GM23248 (cell line): ENCODE measurements at regions not wholly inside any gene's neighbourhood (a gene's known extent, or its start where the extent isn't known, plus 50 kb on each side); places are given as distances from the start of the nearest gene placed in this dataset.
"Not testable (repeated sequence)": the region's sequence is repeated elsewhere in the genome, so short reads cannot be mapped to it uniquely, and the experiment has no call there.

ENCODE experiments used
- DNase-seq: peaks from one replicate; pipeline ENCODE4 v3.0.0-alpha.2; 2015
- H2AFZ ChIP-seq: fragments of 200-600 bp; sonication (generic); 2 replicates; pipeline ENCODE4 v1.6.1; 2016; ENCODE audit warnings: antibody characterized with exemption
- H3F3A ChIP-seq: fragments of 200-600 bp; sonication (generic); 2 replicates; pipeline ENCODE4 v1.6.1; 2016; ENCODE audit warnings: mild to moderate bottlenecking, antibody characterized with exemption, mixed run types; ENCODE audit not compliant: insufficient read depth
- H3K27ac ChIP-seq: fragments of 200-600 bp; sonication (generic); 2 replicates; pipeline ENCODE4 v1.5.1; 2016; ENCODE audit warnings: mild to moderate bottlenecking
- H3K27me3 ChIP-seq: fragments of 200-600 bp; sonication (generic); replicated peaks from 2 replicates; pipeline ENCODE4 v1.6.1; 2016; ENCODE audit warnings: mild to moderate bottlenecking; ENCODE audit not compliant: insufficient read depth
- H3K36me3 ChIP-seq: fragments of 200-600 bp; sonication (generic); 2 replicates; pipeline ENCODE4 v1.6.1; 2016; ENCODE audit warnings: low read depth, mild to moderate bottlenecking
- H3K4me1 ChIP-seq: fragments of 200-600 bp; sonication (generic); 2 replicates; pipeline ENCODE4 v1.6.1; 2016; ENCODE audit warnings: mild to moderate bottlenecking; ENCODE audit not compliant: insufficient read depth
- H3K4me2 ChIP-seq: fragments of 200-600 bp; sonication (generic); one replicate; pipeline ENCODE4 v1.6.1; 2016; ENCODE audit warnings: mild to moderate bottlenecking; ENCODE audit not compliant: unreplicated experiment
- H3K4me3 ChIP-seq: fragments of 200-600 bp; sonication (generic); 2 replicates; pipeline ENCODE4 v1.5.1; 2016; ENCODE audit warnings: mild to moderate bottlenecking
- H3K79me2 ChIP-seq: fragments of 200-600 bp; sonication (generic); 2 replicates; pipeline ENCODE4 v1.6.1; 2016; ENCODE audit warnings: mild to moderate bottlenecking; ENCODE audit not compliant: insufficient read depth
- H3K9ac ChIP-seq: fragments of 200-600 bp; sonication (generic); 2 replicates; pipeline ENCODE4 v1.6.1; 2016; ENCODE audit warnings: mild to moderate bottlenecking
- H3K9me2 ChIP-seq: fragments of 200-600 bp; sonication (generic); 2 replicates; pipeline ENCODE4 v1.6.1; 2016; ENCODE audit warnings: mixed run types, mild to moderate bottlenecking, moderate library complexity; ENCODE audit not compliant: insufficient read depth
- H3K9me3 ChIP-seq: fragments of 200-600 bp; sonication (generic); one replicate; pipeline ENCODE4 v1.6.1; 2017; ENCODE audit warnings: low read depth
- H4K20me1 ChIP-seq: fragments of 200-600 bp; sonication (generic); 2 replicates; pipeline ENCODE4 v1.6.0; 2016; ENCODE audit not compliant: insufficient read depth
- EZH2 ChIP-seq: fragments of 200-600 bp; sonication (generic); IDR thresholded peaks from 2 replicates; pipeline ENCODE4 v1.6.1; 2018; ENCODE audit warnings: antibody characterized with exemption, mild to moderate bottlenecking; ENCODE audit not compliant: insufficient read depth, poor library complexity, severe bottlenecking
- EZH2phosphoT487 ChIP-seq: fragments of 200-600 bp; sonication (generic); IDR thresholded peaks from 2 replicates; pipeline ENCODE4 v1.6.1; 2018; ENCODE audit warnings: antibody characterized with exemption, moderate library complexity, mild to moderate bottlenecking, low read depth; ENCODE audit not compliant: insufficient read depth
- WGBS, 2 experiments: methylation state at CpG; one replicate each; pipeline ENCODE4 v1.1.6; 2015 to 2017; ENCODE audit warnings: low lambda C conversion rate in 2 of 2, low coverage in 1 of 2; ENCODE audit errors: missing lambda C conversion rate in 2 of 2; 5-methylcytosine and 5-hydroxymethylcytosine counted together
- in situ Hi-C: fragments of 300-500 bp; cut with MboI; formaldehyde crosslinking; loops from 2 replicates; pipeline ENCODE4 v1.15.0; 2020

DNA sequence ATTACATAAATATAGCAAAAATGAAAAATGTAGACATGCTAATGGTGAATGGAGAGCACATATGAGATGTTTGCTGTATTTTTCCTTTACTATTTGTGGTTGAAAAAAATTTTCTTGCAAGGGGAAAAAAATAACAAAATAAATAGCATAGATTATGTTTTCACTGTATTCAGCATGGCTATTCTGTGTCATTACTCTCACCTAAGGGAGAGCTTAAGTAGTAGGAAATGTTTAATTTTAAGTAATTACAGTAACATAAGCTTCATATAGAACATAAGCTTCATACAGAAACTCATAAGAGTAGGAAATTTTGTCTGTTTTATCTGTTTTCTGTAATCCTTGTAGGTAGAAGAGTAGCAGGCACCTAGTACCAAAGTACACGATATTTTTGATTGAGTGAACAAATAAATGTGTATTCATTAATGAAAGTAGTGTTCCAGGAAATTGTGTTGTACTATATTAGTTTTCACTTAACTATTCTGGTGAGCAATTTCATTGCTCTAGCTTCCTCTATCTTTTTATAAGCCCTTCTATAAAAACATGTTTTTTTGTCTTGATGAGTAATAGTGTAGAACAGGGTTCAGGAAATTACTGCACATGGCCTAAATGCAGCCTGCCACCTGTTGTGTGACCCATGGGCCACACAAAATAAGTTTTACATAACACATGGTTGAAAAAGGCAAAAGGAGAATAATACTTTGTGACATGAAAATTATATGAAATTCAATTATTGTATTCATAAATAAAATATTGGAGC, 1025.0 kb upstream of the CDH10 start:
- 4 to 5% methylated on average over 1 of the region's 1 CpG for WGBS, 2 experiments
- in situ Hi-C loops = no loop called here
- no peak for TF ChIP-seq EZH2
- no peak for TF ChIP-seq EZH2phosphoT487

DNA sequence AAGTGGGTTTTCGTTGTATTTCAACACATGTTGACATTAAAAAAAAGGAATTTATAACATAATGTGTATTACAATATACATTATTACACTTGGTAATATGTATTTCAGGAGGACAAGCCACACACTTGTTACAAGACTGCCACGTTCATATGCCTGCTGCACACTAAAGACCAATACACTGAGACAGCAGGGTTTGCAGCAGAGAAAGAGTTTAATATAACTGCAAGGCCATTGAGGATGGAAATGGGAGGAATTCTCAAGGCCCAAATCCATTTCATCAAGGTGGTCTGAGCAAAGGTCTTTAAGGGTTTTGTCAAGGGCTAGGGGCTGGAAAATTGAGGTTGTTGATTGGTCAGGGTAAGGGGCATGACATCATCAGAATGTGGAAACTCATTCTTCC, 1017.8 kb upstream of the CDH10 start:
- Histone ChIP-seq H3K4me2 (no peak overlapping the region), H3K27me3 (no peaks in the 10 kb centered on the region), H3K36me3 (no peaks in the 10 kb centered on the region), H2AFZ (no peak overlapping the region), H3F3A (no peaks in the 10 kb centered on the region), H3K79me2 (no peaks in the 10 kb centered on the region), H3K27ac (no peak overlapping the region), H3K4me3 (no peak overlapping the region), H3K4me1 (no peaks in the 10 kb centered on the region), H3K9ac (no peak overlapping the region), H3K9me3 (no peaks in the 10 kb centered on the region), H4K20me1 (no peaks in the 10 kb centered on the region), H3K9me2 (no peaks in the 10 kb centered on the region)
- TF ChIP-seq EZH2 (no peak), EZH2phosphoT487 (no peak)
- WGBS, 2 experiments = 1 to 6% methylated on average over 2 of the region's 2 CpGs
- in situ Hi-C loops = no loop called here
- no peak for DNase-seq

More for the DNA sequence above, 1025.0 kb upstream of the CDH10 start:
- Histone ChIP-seq H3K9ac (no peak overlapping the region), H3K4me2 (no peak overlapping the region), H3K4me3 (no peak overlapping the region), H4K20me1 (no peaks in the 10 kb centered on the region), H3K4me1 (no peaks in the 10 kb centered on the region), H3K9me3 (peaks cover 3% of the 10 kb centered on the region), H3K27me3 (no peaks in the 10 kb centered on the region), H3K36me3 (no peaks in the 10 kb centered on the region), H3K79me2 (no peaks in the 10 kb centered on the region), H2AFZ (no peak overlapping the region), H3K27ac (no peak overlapping the region), H3F3A (no peaks in the 10 kb centered on the region), H3K9me2 (no peaks in the 10 kb centered on the region)
- DNase-seq = no peak

GRCh38 chr5:25650316-25650715, 1005.5 kb upstream of the CDH10 start:
- H3K9me2 ChIP-seq, H4K20me1 ChIP-seq, H3K9me3 ChIP-seq, H3K9ac ChIP-seq, H3K27ac ChIP-seq, in situ Hi-C loops, H3K4me1 ChIP-seq, H3K36me3 ChIP-seq, H2AFZ ChIP-seq, H3K27me3 ChIP-seq, DNase-seq, H3F3A ChIP-seq, H3K79me2 ChIP-seq, H3K4me2 ChIP-seq, H3K4me3 ChIP-seq: not testable (repeated sequence)
- 45 to 51% methylated on average over 7 of the region's 7 CpGs for WGBS, 2 experiments

- H3F3A ChIP-seq = no peaks in the 10 kb centered on the region
- no peak for DNase-seq
- no peak overlapping the region for H3K4me2 ChIP-seq
- in situ Hi-C loops = no loop called here
- no peaks in the 10 kb centered on the region for H3K27me3 ChIP-seq
- H3K9me2 ChIP-seq = no peaks in the 10 kb centered on the region
- no peaks in the 10 kb centered on the region for H3K79me2 ChIP-seq
- no peak overlapping the region for H3K9ac ChIP-seq
- no peaks in the 10 kb centered on the region for H3K9me3 ChIP-seq
- TF ChIP-seq EZH2phosphoT487 = no peak
- no peak for TF ChIP-seq EZH2
- H3K4me1 ChIP-seq = no peaks in the 10 kb centered on the region
- no peak overlapping the region for H3K27ac ChIP-seq
- H3K4me3 ChIP-seq = no peak overlapping the region
- H3K36me3 ChIP-seq = no peaks in the 10 kb centered on the region
- 84 to 90% methylated on average over 16 of the region's 16 CpGs for WGBS, 2 experiments
- no peak overlapping the region for H2AFZ ChIP-seq
- H4K20me1 ChIP-seq = no peaks in the 10 kb centered on the region
Observed at GRCh38 chr5:25649628-25650265, 1005.0 kb upstream of the CDH10 start.
